K562 (cell line): ENCODE measurements at regions not wholly inside any gene's neighbourhood (a gene's known extent, or its start where the extent isn't known, plus 50 kb on each side); places are given as distances from the start of the nearest gene placed in this dataset.

ENCODE experiments used
- ATAC-seq: fragments of 200-7000 bp; cut with Tn5 transposase; 3 replicates; pipeline ENCODE4 v1.9.1; 2020; ENCODE audit warnings: moderate library complexity
- BruUV-seq: library from RNA; stranded (reverse); fragments of 400-500 nt; replicated peaks from 2 replicates; lab custom pipeline; 2021; lab: Mats Ljungman, UMichigan
- CTCF ChIA-PET: fragments of 300-600 bp; formaldehyde crosslinking; extraction: SDS; loops from one replicate; lab custom pipeline; 2021; ENCODE audit warnings: low intra/inter-chr PET ratio; lab: Yijun Ruan, JAX
- POLR2A ChIA-PET: fragments of 300-600, 350-650 bp; sonication (Branson Sonifier 250); formaldehyde crosslinking; extraction: SDS; loops from one replicate; lab custom pipeline; 2021; ENCODE audit warnings: antibody characterized with exemption, inconsistent platforms; lab: Yijun Ruan, JAX
- DNase-seq, 4 experiments: peaks; one replicate each; pipeline versions ENCODE4 v3.0.0 to v3.0.0-alpha.2; 2011 to 2018; ENCODE audit warnings: low spot score in 3 of 4, mixed read lengths in 3 of 4; ENCODE audit errors: extremely low read depth in 1 of 4
- FAIRE-seq: peaks from 2 replicates; lab custom pipeline; 2011; peaks lifted over from hg19 to GRCh38; lab: Jason Lieb, UNC
- H2AFZ ChIP-seq: 2 replicates; pipeline ENCODE4 v1.6.0; 2011; ENCODE audit warnings: low read depth, low read length, control low read depth, inconsistent platforms
- H3K27ac ChIP-seq: fragments of 200-600 bp; 3 replicates; pipeline ENCODE4 v1.8.0; 2011; ENCODE audit warnings: low read depth, mild to moderate bottlenecking, control low read depth, inconsistent platforms, low read length, moderate library complexity, mixed read lengths; ENCODE audit errors: extremely low read depth
- H3K27me3 ChIP-seq, 2 experiments: fragments of 300-600 bp in 1 of 2; 2 replicates in 1 of 2; 3 replicates in 1 of 2; pipeline versions ENCODE4 v1.6.0 to v1.8.0; 2011; ENCODE audit warnings: inconsistent platforms in 2 of 2, low read length in 2 of 2, mild to moderate bottlenecking in 1 of 2, mixed read lengths in 1 of 2, moderate library complexity in 1 of 2; ENCODE audit not compliant: control insufficient read depth in 2 of 2, insufficient read depth in 2 of 2
- H3K36me3 ChIP-seq: fragments of 300-600 bp; 3 replicates; pipeline ENCODE4 v1.8.0; 2011; ENCODE audit warnings: mild to moderate bottlenecking, low read length, inconsistent platforms; ENCODE audit not compliant: control insufficient read depth, insufficient read depth
- H3K4me1 ChIP-seq, 2 experiments: fragments of 200-600 bp in 1 of 2; replicated peaks in 1 of 2; 2 replicates in 1 of 2; 3 replicates in 1 of 2; pipeline versions ENCODE4 v1.5.1 to v1.8.0; 2011; ENCODE audit warnings: inconsistent platforms in 2 of 2, low read length in 2 of 2, mild to moderate bottlenecking in 1 of 2, mixed read lengths in 1 of 2, moderate library complexity in 1 of 2; ENCODE audit not compliant: control insufficient read depth in 2 of 2, insufficient read depth in 2 of 2
- H3K4me2 ChIP-seq: 2 replicates; pipeline ENCODE4 v1.6.1; 2011; ENCODE audit warnings: low read length, control low read depth, inconsistent platforms, mixed read lengths; ENCODE audit not compliant: insufficient read depth
- H3K4me3 ChIP-seq: fragments of 200-600 bp; sonication (generic), shearing (Covaris generic); 2 replicates; pipeline ENCODE4 v1.5.1; 2016; ENCODE audit warnings: control low read depth, inconsistent platforms
- H3K79me2 ChIP-seq: fragments of 200-600 bp; 3 replicates; pipeline ENCODE4 v1.8.0; 2011; ENCODE audit warnings: low read length, inconsistent platforms; ENCODE audit not compliant: control insufficient read depth, insufficient read depth
- H3K9ac ChIP-seq, 2 experiments: 2 replicates each; pipeline versions ENCODE4 v1.6.0 to v1.6.1; 2011; ENCODE audit warnings: low read depth in 2 of 2, low read length in 2 of 2, control low read depth in 1 of 2, inconsistent platforms in 1 of 2, mild to moderate bottlenecking in 1 of 2, mixed read lengths in 1 of 2; ENCODE audit not compliant: insufficient read depth in 1 of 2
- H3K9me1 ChIP-seq: one replicate; pipeline ENCODE4 v1.6.0; 2011; ENCODE audit warnings: inconsistent platforms, mild to moderate bottlenecking, low read length, moderate library complexity; ENCODE audit not compliant: control insufficient read depth, insufficient read depth
- H3K9me3 ChIP-seq: replicated peaks from 2 replicates; pipeline ENCODE4 v1.5.1; 2011; ENCODE audit warnings: low read depth, low read length, inconsistent platforms; ENCODE audit not compliant: control insufficient read depth, insufficient read depth
- H4K20me1 ChIP-seq: replicated peaks from 2 replicates; pipeline ENCODE4 v1.6.1; 2011; ENCODE audit warnings: low read length, inconsistent platforms, mixed read lengths; ENCODE audit not compliant: control insufficient read depth, insufficient read depth
- BRCA1 ChIP-seq, 2 experiments: fragments of 450-650 bp in 1 of 2; sonication (generic) in 1 of 2; formaldehyde crosslinking in 1 of 2; IDR thresholded peaks; 2 replicates each; pipeline versions ENCODE4 v1.5.0 to v1.6.1; 2017 to 2020; ENCODE audit warnings: mild to moderate bottlenecking in 1 of 2, missing genetic modification reagents in 1 of 2
- CBX3 ChIP-seq, 2 experiments: IDR thresholded peaks; 1 replicate in 1 of 2; 2 replicates in 1 of 2; pipeline ENCODE4 v1.6.1; 2012; ENCODE audit warnings: inconsistent platforms in 2 of 2, low read length in 2 of 2, borderline replicate concordance in 1 of 2, control low read depth in 1 of 2
- HMGN3 ChIP-seq: IDR thresholded peaks from 2 replicates; pipeline ENCODE4 v1.6.1; 2011; ENCODE audit warnings: borderline replicate concordance, low read depth, mild to moderate bottlenecking, mixed read lengths, low read length; ENCODE audit not compliant: insufficient read length; ENCODE audit errors: extremely low read depth
- NUFIP1 ChIP-seq: fragments of 450-650 bp; IDR thresholded peaks from 2 replicates; pipeline ENCODE4 v1.6.1; 2018; ENCODE audit not compliant: partially characterized antibody
- PURB ChIP-seq: sonication (generic); formaldehyde crosslinking; IDR thresholded peaks from 2 replicates; pipeline ENCODE4 v1.9.0; 2021; ENCODE audit warnings: low read depth, mild to moderate bottlenecking, missing genetic modification reagents
- RFX1 ChIP-seq: fragments of 450-650 bp; IDR thresholded peaks from 2 replicates; pipeline ENCODE4 v1.6.1; 2016; ENCODE audit warnings: mild to moderate bottlenecking, moderate library complexity
- ZNF143 ChIP-seq: sonication (generic); formaldehyde crosslinking; IDR thresholded peaks from 2 replicates; pipeline ENCODE4 v1.9.0; 2022; ENCODE audit warnings: mild to moderate bottlenecking, missing genetic modification reagents
- WGBS: fragments of 100-300 bp; shearing (Covaris generic); methylation state at CpG from one replicate; pipeline ENCODE4 v1.1.6; 2016; ENCODE audit warnings: low coverage, mixed read lengths; ENCODE audit not compliant: insufficient coverage; ENCODE audit errors: missing lambda C conversion rate; 5-methylcytosine and 5-hydroxymethylcytosine counted together
- in situ Hi-C: fragments of 300-500 bp; cut with MboI; formaldehyde crosslinking; loops from 4 replicates; pipeline ENCODE4 v1.15.0; 2018; ENCODE audit warnings: inconsistent platforms, mixed read lengths
- intact Hi-C: fragments of 100-400 bp; cut with micrococcal nuclease; formaldehyde crosslinking; loops from 2 replicates; pipeline ENCODE4 v1.14.2; 2022
- TF ChIP-seq, protein P1 (sequence below): fragments of 450-650 bp; IDR thresholded peaks from 2 replicates; pipeline ENCODE4 v1.6.1; 2017; ENCODE audit warnings: mild to moderate bottlenecking, moderate library complexity
- TF ChIP-seq, protein P2 (sequence below): fragments of 450-650 bp; formaldehyde crosslinking; conservative IDR thresholded peaks from 2 replicates; pipeline ENCODE4 v1.4.0; 2022; ENCODE audit warnings: mild to moderate bottlenecking, missing genetic modification characterization
- TF ChIP-seq, protein P3 (sequence below): fragments of 250-450 bp; sonication (Bioruptor Pico); IDR thresholded peaks from 2 replicates; pipeline ENCODE4 v1.5.0; 2020; ENCODE audit warnings: mild to moderate bottlenecking
- TF ChIP-seq, protein P4 (sequence below): IDR thresholded peaks from 2 replicates; pipeline ENCODE4 v1.6.1; 2016; ENCODE audit warnings: missing genetic modification characterization, missing compliant biosample characterization
- TF ChIP-seq, protein P5 (sequence below): sonication (generic); formaldehyde crosslinking; IDR thresholded peaks from 2 replicates; pipeline ENCODE4 v1.8.1; 2023; ENCODE audit warnings: mild to moderate bottlenecking, missing genetic modification reagents

DNA sequence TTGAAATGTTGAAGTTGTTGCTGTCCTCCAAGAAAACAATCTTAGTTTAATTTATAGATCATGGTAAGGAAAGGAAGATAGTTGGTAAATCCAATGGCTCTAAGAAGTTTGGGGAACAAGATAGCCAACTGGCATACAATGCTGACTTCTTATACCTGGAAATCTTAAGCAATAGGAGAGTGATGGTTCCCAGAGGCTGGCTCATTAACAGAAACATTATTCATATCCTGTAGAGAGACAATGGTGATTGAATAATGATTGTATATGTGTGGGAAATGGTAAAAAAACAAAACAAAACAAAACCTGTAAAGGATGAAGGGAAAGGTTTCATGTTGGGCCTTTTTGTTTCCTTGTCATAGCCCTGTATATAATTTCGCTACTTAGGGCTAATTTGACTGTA is 174.9 kb upstream of the CTSO start (continued):
- TF ChIP-seq, protein P1, sequence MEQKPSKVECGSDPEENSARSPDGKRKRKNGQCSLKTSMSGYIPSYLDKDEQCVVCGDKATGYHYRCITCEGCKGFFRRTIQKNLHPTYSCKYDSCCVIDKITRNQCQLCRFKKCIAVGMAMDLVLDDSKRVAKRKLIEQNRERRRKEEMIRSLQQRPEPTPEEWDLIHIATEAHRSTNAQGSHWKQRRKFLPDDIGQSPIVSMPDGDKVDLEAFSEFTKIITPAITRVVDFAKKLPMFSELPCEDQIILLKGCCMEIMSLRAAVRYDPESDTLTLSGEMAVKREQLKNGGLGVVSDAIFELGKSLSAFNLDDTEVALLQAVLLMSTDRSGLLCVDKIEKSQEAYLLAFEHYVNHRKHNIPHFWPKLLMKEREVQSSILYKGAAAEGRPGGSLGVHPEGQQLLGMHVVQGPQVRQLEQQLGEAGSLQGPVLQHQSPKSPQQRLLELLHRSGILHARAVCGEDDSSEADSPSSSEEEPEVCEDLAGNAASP, result no peak

DNA sequence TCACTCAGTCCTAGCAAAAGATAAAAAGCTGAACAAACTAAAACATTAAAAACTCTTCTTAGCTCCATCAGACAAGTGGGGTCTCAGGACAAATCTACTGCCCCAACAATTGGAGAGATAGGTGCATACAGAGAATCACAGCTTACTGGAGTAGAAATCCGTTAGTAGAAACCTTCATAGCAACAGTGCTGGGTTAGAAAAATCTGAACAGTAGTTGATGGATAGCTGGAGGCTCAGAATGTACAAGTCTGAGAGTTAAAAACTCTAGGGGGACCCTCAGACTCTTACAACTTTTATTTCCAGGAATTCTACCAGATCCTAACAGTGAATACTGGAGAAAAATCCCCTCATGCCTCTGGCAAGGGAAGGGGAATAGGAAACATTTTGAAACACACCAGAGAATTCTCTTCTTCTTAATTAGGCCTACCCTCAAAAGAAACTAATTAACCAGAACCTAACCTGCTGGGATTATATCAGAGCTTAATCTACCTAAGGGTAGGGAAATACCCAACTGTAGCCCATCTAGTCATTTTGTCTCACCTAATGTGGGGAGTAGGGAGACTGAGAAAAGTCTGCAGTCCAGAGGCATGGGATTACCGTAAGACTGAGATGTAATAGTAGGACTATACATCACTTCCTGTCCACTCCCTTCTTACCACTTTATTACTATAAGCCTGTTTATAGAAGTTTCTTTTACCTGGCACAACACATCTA is 165.0 kb upstream of the CTSO start:
- Histone ChIP-seq H3K4me3 (no peak overlapping the region), H3K27ac (no peak overlapping the region), H3K27me3 (no peaks in the 10 kb centered on the region), H4K20me1 (no peaks in the 10 kb centered on the region), H3K9ac (no peak overlapping the region), H3K9me3 (no peaks in the 10 kb centered on the region; the same call in 1 of the 2 replicates), H2AFZ (no peak overlapping the region), H3K9me1 (no peaks in the 10 kb centered on the region), H3K36me3 (no peaks in the 10 kb centered on the region), H3K4me1 (no peaks in the 10 kb centered on the region), H3K4me2 (no peak overlapping the region), H3K79me2 (no peaks in the 10 kb centered on the region)
- DNase-seq, result no peak
- POLR2A ChIA-PET, result no interaction called here
- no peak for FAIRE-seq
- BruUV-seq, result no TSS peak
- no peak for ATAC-seq
- 0% methylated on average over 2 of the region's 2 CpGs for WGBS
- intact Hi-C loops, result no loop called here
- in situ Hi-C loops, result no loop called here
- CTCF ChIA-PET, result no interaction called here
- no peak for TF ChIP-seq PURB (CRISPR knock-in tag)
- no peak for TF ChIP-seq NUFIP1
- TF ChIP-seq BRCA1 (IDR thresholded peaks at IDR 0.05), result no peak
- TF ChIP-seq BRCA1 (CRISPR knock-in tag; IDR thresholded peaks at IDR 0.05), result no peak
- TF ChIP-seq HMGN3, result no peak
- TF ChIP-seq, protein P2, sequence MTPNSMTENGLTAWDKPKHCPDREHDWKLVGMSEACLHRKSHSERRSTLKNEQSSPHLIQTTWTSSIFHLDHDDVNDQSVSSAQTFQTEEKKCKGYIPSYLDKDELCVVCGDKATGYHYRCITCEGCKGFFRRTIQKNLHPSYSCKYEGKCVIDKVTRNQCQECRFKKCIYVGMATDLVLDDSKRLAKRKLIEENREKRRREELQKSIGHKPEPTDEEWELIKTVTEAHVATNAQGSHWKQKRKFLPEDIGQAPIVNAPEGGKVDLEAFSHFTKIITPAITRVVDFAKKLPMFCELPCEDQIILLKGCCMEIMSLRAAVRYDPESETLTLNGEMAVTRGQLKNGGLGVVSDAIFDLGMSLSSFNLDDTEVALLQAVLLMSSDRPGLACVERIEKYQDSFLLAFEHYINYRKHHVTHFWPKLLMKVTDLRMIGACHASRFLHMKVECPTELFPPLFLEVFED (CRISPR knock-in tag), result no peak
- TF ChIP-seq, protein P3, sequence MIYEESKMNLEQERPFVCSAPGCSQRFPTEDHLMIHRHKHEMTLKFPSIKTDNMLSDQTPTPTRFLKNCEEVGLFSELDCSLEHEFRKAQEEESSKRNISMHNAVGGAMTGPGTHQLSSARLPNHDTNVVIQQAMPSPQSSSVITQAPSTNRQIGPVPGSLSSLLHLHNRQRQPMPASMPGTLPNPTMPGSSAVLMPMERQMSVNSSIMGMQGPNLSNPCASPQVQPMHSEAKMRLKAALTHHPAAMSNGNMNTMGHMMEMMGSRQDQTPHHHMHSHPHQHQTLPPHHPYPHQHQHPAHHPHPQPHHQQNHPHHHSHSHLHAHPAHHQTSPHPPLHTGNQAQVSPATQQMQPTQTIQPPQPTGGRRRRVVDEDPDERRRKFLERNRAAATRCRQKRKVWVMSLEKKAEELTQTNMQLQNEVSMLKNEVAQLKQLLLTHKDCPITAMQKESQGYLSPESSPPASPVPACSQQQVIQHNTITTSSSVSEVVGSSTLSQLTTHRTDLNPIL (CRISPR knock-in tag), result no peak
- TF ChIP-seq, protein P4, sequence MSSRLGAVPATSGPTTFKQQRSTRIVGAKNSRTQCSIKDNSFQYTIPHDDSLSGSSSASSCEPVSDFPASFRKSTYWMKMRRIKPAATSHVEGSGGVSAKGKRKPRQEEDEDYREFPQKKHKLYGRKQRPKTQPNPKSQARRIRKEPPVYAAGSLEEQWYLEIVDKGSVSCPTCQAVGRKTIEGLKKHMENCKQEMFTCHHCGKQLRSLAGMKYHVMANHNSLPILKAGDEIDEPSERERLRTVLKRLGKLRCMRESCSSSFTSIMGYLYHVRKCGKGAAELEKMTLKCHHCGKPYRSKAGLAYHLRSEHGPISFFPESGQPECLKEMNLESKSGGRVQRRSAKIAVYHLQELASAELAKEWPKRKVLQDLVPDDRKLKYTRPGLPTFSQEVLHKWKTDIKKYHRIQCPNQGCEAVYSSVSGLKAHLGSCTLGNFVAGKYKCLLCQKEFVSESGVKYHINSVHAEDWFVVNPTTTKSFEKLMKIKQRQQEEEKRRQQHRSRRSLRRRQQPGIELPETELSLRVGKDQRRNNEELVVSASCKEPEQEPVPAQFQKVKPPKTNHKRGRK (tag), result no peak
- no peak for TF ChIP-seq RFX1
- TF ChIP-seq, protein P5, sequence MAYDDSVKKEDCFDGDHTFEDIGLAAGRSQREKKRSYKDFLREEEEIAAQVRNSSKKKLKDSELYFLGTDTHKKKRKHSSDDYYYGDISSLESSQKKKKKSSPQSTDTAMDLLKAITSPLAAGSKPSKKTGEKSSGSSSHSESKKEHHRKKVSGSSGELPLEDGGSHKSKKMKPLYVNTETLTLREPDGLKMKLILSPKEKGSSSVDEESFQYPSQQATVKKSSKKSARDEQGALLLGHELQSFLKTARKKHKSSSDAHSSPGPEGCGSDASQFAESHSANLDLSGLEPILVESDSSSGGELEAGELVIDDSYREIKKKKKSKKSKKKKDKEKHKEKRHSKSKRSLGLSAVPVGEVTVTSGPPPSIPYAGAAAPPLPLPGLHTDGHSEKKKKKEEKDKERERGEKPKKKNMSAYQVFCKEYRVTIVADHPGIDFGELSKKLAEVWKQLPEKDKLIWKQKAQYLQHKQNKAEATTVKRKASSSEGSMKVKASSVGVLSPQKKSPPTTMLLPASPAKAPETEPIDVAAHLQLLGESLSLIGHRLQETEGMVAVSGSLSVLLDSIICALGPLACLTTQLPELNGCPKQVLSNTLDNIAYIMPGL (CRISPR knock-in tag), result no peak
- TF ChIP-seq CBX3 (IDR thresholded peaks at IDR 0.05; ENCODE audit: borderline replicate concordance in 1 of 2, low read length in 2 of 2), result no peak
- TF ChIP-seq ZNF143 (CRISPR knock-in tag), result no peak
